ENCODE measurements at regions not wholly inside any gene's neighbourhood (a gene's known extent, or its start where the extent isn't known, plus 50 kb on each side); places are given as distances from the start of the nearest gene placed in this dataset.
"Not testable (repeated sequence)": the region's sequence is repeated elsewhere in the genome, so short reads cannot be mapped to it uniquely, and the experiment has no call there.

DNA sequence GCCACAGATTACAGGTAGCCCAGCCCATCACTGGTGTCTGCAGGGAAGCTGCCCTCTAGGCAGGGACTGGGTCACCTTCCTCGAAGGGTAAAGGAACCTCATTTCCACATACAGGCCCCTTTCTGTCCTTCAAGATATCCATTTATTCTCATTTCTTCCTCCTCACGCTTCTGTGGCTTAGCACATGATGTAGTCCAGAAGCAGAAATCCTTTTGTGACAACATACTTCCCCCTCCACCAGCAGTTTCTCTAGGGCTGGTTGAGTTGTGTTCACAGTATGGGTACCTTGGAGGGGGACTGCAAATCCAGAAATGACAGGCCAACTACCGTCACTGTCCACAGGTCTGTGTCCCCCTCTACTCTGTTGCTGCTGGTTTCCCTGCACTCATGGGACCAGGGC, 364.9 kb downstream of the ANAPC1 start:
- TF ChIP-seq, protein P1, sequence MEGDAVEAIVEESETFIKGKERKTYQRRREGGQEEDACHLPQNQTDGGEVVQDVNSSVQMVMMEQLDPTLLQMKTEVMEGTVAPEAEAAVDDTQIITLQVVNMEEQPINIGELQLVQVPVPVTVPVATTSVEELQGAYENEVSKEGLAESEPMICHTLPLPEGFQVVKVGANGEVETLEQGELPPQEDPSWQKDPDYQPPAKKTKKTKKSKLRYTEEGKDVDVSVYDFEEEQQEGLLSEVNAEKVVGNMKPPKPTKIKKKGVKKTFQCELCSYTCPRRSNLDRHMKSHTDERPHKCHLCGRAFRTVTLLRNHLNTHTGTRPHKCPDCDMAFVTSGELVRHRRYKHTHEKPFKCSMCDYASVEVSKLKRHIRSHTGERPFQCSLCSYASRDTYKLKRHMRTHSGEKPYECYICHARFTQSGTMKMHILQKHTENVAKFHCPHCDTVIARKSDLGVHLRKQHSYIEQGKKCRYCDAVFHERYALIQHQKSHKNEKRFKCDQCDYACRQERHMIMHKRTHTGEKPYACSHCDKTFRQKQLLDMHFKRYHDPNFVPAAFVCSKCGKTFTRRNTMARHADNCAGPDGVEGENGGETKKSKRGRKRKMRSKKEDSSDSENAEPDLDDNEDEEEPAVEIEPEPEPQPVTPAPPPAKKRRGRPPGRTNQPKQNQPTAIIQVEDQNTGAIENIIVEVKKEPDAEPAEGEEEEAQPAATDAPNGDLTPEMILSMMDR (IDR thresholded peaks at IDR 0.05), result no peak
- H3K9me3 ChIP-seq, result no peaks in the 10 kb centered on the region
- intact Hi-C loops (cut with DNase I), result no loop called here
- H3K27me3 ChIP-seq, result no peaks in the 10 kb centered on the region
- H3K36me3 ChIP-seq, result no peaks in the 10 kb centered on the region
- H3K4me1 ChIP-seq, result no peaks in the 10 kb centered on the region
- H3K4me3 ChIP-seq, result no peak overlapping the region
- no peak overlapping the region for H3K27ac ChIP-seq
- DNase-seq (ENCODE audit: low spot score in 2 of 2), result no peak

DNA sequence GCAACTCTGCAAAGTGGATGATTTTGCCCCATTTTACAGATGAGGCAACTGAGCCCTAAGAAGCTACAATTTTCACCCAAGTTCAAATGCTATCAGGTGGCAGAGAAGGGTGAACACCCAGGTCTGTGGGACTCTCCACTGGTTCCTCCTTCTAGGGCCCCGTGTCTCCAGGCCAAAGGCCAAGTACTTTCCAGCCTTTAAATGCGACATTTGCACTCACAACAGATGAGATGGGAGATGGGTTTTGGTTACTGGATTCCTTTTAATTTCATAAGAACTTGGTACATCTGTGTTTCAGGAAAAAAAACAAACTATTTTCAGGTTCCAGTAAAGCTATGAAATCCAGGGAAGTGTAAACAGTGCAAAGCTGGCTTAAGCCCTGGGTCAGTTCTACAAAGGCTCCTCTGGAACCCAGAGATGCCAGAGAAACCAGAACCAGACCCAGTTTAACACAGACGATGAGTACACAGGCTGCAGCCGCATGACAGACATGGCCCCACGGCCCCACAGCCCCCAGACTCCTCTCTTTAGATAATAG, 361.7 kb downstream of the ANAPC1 start:
- H3K27ac ChIP-seq, result no peak overlapping the region

DNA sequence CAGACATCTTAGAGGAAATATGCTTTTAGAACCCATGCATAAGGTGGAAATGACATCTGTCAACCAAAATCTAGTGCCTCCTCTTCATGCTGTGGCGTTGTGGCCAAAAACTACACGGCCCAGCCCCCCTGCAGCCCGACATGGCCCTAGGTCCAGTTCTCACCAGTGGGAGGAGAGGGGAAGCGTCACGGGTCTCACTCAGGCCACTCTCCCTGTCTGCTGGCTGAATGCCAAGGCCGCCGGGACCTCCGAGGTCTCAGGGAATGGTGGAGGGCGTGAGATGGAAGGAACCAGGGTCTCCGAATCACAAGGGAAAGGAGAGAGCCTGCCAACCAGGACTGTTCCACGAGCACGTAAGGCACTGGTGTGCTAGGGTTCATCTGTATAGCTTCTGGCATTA, 361.0 kb downstream of the ANAPC1 start:
- no peaks in the 10 kb centered on the region for H3K27me3 ChIP-seq
- no peaks in the 10 kb centered on the region for H3K9me3 ChIP-seq
- no peak for DNase-seq (ENCODE audit: low spot score in 2 of 2)
- intact Hi-C loops (cut with DNase I), result no loop called here
- H3K27ac ChIP-seq, result no peak overlapping the region
- H3K36me3 ChIP-seq, result no peaks in the 10 kb centered on the region
- TF ChIP-seq, protein P1 (IDR thresholded peaks at IDR 0.05), result no peak
- H3K4me1 ChIP-seq, result no peaks in the 10 kb centered on the region
- no peak overlapping the region for H3K4me3 ChIP-seq

More for the DNA sequence above, 361.7 kb downstream of the ANAPC1 start:
- intact Hi-C loops (cut with DNase I), result no loop called here
- DNase-seq (ENCODE audit: low spot score in 2 of 2), result no peak
- Histone ChIP-seq H3K9me3 (no peaks in the 10 kb centered on the region), H3K4me3 (no peak overlapping the region), H3K27me3 (no peaks in the 10 kb centered on the region), H3K4me1 (no peaks in the 10 kb centered on the region), H3K36me3 (no peaks in the 10 kb centered on the region)
- TF ChIP-seq, protein P1 (IDR thresholded peaks at IDR 0.05), result no peak

DNA sequence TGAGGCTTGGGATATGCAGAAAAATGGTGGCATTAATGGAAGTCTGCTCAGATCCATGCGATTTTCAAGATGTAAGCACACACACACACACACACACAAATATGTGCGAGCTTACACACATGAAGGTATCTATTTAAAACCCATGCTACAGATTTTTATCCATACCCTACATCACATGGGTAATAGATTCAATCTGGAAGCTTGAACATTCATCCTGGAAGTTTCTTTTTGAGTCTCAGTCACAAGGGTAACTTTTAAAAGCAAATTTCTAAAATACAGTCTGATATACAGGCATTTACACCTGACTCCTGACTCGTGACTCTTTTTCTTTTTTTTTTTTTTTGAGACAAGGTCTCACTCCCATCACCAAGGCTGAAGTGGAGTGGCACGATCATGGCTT, 359.0 kb downstream of the ANAPC1 start:
- H3K27me3 ChIP-seq; H3K9me3 ChIP-seq; H3K36me3 ChIP-seq; intact Hi-C loops (cut with DNase I); H3K27ac ChIP-seq; H3K4me3 ChIP-seq; H3K4me1 ChIP-seq; DNase-seq (ENCODE audit: low spot score in 2 of 2): not testable (repeated sequence)

DNA sequence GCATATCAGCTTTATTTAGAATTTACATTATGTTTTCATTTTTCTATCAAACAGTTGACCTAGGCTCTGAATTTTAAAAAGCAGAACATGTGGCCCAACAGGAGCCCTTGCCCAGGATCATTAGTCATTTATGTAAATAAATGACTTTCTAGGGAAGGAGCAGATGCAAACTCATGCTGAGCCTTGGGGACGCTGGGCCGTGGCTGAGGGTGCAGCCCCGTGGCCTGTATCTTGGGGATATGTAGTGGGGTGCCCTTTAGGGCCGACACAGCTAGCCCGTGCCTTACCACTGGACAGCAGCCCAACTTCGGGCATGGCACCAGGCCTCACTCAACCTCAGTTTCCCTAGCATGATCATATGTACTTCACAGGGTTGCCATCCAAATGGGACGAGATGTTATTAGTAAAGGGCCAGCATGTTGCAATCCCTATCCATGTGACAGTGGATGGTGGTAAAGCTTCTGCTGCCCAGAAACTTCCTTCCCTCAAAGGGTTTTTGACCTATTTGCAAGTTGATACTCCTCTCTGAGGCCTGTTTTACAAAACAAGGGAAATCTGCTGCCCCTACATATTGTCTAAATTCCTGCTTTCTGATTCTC, 357.9 kb downstream of the ANAPC1 start:
- intact Hi-C loops (cut with DNase I); H3K27ac ChIP-seq; H3K4me3 ChIP-seq; H3K36me3 ChIP-seq; H3K27me3 ChIP-seq; H3K9me3 ChIP-seq; DNase-seq (ENCODE audit: low spot score in 2 of 2); H3K4me1 ChIP-seq: not testable (repeated sequence)

DNA sequence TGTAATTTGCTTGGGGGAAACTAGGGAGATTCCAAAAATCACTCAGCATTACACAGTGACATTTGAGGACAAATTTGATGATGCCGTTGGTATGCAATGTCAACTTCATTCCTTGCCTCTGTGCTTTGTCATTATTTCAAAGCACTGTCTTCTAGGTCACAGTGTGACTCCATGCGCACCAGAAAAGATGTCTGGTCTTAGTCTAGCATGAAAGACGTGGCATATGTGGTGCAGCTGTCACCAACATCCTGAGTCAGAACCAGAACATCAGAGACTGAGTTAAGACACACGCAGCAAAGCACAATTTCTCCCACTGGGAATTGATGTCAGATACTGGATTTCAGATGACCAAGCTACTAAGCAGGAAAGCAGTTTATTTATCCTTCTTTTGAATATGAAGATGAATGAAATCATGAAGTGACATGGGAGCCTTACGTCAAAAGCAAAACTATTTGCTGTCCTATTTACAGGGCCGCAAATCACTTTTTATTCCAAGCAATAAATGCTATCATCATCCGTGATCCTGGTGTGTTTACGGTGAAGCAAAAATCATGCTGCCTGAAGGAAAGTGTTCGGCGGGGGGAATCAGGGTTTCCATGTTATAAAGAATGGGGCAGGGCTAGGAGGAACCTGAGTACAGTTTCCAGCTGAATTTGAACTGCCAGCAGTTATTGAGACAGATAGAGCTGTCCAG, 356.1 kb downstream of the ANAPC1 start:
- H3K4me3 ChIP-seq; DNase-seq (ENCODE audit: low spot score in 2 of 2); H3K4me1 ChIP-seq; H3K27me3 ChIP-seq; H3K9me3 ChIP-seq; H3K36me3 ChIP-seq; H3K27ac ChIP-seq; intact Hi-C loops (cut with DNase I): not testable (repeated sequence)

DNA sequence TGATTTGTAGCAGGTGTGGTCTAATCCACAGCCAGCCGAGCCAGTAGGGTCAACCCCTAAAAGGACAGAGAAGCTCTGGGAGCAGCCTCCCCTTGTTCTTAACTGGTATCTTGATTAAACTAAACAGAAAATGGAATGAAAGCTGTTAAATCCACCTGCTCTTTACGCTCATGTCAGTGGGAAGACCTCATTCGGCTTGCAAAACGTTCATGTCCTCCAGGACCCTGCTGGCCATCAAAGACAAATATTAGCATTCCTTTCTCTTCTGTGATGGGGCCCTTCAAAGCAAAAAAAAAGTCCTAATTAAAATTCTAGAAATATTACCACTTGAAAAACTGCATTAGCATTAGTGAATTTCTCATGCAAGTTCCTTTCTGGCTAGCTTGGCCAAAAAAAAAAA, 355.0 kb downstream of the ANAPC1 start:
- H3K27ac ChIP-seq; intact Hi-C loops (cut with DNase I); H3K4me1 ChIP-seq; DNase-seq (ENCODE audit: low spot score in 2 of 2); H3K27me3 ChIP-seq; H3K9me3 ChIP-seq; H3K4me3 ChIP-seq; H3K36me3 ChIP-seq: not testable (repeated sequence)

DNA sequence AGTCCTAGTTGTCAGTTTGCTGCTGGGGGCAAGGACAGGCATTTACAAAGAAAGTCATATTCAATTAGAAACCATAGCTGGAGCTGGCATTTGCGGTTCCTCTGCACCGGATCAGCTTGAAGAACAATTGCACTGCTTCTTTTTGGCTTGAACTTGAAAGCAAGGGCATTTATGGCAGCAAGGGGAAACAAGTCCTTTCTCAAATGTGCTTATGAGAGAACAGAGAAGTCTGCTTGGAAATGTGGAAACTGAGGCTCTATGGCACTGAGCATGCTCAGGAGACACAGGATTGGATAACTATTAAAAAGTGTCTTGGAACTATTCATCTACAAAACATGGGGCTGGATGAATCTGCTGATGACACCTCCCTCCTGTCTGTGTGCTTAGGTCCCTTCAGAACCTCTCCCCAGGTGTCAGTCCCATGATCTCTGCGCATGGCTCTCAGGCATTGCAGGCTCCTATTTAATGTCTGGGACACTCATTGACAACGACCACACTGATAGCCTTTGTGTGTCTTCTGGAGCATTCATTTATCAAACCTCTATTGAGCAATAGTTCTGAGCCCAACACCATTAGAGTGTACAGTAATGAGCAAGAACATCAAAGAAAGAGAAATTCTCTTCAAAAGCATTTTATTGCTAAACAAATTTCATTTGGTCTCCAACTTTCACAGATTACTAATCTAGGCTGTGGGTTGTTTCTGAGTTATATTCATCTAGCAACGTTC, 353.6 kb downstream of the ANAPC1 start:
- H3K27ac ChIP-seq; H3K9me3 ChIP-seq; DNase-seq (ENCODE audit: low spot score in 2 of 2); H3K4me3 ChIP-seq; H3K27me3 ChIP-seq; H3K4me1 ChIP-seq; H3K36me3 ChIP-seq; intact Hi-C loops (cut with DNase I): not testable (repeated sequence)

DNA sequence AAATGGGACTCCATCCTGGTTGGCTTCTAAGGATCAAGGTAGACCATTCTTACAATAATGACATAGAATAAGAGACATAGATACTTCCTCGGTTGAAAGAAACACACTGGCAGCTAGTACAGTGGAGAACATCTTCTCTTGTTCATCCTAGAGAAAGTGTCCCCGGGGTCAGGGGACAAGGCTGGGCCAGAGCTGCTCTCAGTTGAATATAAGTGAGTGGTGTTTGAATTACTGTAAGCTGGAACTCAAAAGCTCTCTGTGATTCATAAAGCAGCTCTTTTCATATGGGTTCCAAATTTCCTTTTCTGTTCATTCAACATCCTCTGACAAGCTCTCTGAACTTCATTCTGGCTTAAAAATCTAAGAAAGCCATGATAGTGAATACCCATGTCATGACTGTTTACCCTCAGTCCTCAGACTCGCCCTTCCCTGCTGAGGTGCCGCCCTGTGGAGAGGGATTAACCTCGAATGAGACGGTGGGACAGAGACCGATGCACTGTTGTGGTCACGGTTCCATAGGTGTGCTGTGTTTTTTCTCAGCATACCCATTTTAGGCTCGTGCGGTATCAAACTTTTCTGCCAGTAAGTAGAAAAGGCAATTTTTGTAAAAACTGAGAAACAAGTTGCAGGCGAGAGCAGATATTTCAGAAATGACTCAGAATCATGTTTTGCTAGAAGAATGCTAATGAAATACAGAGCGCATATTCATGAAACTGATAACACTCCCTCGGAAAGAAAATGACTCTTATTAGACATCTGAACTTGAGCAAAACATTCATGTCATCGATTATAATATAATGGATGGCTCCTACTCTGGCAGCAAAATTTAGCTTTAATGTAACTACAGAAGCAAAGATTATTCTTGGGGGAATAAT, 351.1 kb downstream of the ANAPC1 start:
- intact Hi-C loops (cut with DNase I); H3K4me1 ChIP-seq; H3K36me3 ChIP-seq; DNase-seq (ENCODE audit: low spot score in 2 of 2); H3K27ac ChIP-seq; H3K27me3 ChIP-seq; H3K9me3 ChIP-seq; H3K4me3 ChIP-seq: not testable (repeated sequence)

DNA sequence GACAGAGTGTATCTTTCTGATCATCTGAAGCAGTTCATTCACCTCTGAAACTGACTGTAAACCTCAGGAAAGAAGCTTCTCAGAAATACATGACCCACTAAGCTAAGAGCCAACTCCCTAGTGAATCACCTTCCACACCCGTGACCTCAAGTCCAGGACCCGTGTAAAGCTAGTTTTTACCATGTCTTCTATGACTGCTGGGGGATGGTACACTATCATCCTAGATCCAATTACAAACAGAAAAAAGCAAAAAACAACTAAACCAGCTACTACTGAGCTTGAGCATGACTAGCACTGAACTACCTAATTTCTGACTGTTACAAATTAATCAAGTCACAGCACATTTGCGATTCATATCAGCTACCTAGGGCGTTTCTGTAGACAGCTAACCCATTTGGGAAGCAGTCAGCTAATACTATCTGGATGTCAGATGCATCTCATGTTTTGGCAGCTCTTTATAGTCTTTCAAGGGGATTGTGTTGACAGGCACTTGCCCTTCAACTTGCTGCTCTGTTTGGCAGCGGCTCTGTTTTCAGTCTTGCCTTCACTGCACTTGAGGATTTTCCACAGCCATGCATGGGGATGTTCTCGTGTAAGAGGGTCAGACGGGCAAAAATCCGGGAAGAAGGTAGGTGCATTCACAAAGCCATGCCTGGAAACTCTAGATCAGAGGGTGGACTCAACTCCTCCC, 350.3 kb downstream of the ANAPC1 start:
- H3K36me3 ChIP-seq; H3K27ac ChIP-seq; H3K27me3 ChIP-seq; intact Hi-C loops (cut with DNase I); H3K9me3 ChIP-seq; H3K4me3 ChIP-seq; DNase-seq (ENCODE audit: low spot score in 2 of 2); H3K4me1 ChIP-seq: not testable (repeated sequence)

All from ascending aorta (tissue), 2 donors.